ENCODE measurements at regions not wholly inside any gene's neighbourhood (a gene's known extent, or its start where the extent isn't known, plus 50 kb on each side); places are given as distances from the start of the nearest gene placed in this dataset.

DNA sequence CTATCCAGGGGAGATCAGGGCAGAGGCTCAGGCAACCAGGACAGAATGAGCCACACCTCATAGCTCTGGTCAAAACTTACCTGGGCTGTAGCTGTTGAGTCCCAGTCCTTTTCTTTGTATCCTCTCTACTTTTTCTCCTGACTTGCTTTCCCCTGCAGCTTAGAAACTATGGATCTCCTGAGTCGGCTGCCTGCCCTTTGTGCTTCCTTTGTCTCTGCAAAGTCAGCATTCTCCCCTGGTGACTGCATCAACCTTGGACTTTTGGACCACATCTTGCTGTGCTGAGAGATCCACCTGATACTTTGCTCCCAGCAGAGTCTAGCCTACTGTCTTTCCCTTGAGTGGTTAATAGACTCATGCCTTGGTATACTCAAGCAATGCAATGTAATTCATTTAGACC lies 353.3 kb downstream of the SIPA1L2 start:
- TF ChIP-seq EP300 (IDR thresholded peaks at IDR 0.05; ENCODE audit: borderline replicate concordance) (no peak), TCF12 (IDR thresholded peaks at IDR 0.05; ENCODE audit: low read depth) (no peak)
- TF ChIP-seq, protein P1, sequence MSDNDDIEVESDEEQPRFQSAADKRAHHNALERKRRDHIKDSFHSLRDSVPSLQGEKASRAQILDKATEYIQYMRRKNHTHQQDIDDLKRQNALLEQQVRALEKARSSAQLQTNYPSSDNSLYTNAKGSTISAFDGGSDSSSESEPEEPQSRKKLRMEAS (IDR thresholded peaks at IDR 0.05), result no peak

DNA sequence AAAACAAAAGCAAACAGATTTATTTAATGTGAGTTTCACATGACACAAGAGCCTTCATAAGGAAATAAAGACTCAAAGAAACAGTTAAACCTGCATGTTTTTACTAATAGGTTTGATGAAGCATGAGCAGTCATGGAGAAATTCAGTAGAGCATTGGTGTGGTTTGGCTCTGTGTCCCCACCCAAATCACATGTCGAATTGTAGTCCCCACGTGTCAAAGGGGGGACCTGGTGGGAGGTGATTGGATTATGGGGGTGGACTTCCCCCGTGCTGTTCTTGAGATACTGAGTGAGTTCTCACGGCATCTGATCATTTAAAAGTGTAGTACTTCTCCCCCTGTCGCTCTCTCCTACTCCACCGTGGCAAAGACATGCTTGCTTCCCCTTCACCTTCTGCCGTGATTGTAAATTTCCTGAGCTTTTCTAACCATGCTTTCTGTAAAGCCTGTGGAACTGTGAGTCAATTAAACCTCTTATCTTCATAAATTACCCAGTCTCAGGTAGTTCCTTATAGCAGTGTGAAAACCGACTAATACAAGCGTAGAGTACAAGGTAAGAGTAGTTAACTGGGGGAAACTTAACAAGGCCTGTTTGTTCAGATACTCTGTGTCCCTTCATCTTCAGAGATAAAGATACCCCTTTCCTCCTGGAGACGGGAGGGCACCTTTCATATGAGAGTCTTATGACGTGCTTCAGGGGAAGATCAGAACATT lies 354.8 kb downstream of the SIPA1L2 start:
- TF ChIP-seq TEAD4 (IDR thresholded peaks at IDR 0.05), result no peak
- TF ChIP-seq NFIC (IDR thresholded peaks at IDR 0.05), result no peak
- TF ChIP-seq RAD21 (IDR thresholded peaks at IDR 0.05; ENCODE audit: low read depth), result no peak
- TF ChIP-seq, protein P1 (IDR thresholded peaks at IDR 0.05), result no peak
- TF ChIP-seq CEBPB (IDR thresholded peaks at IDR 0.05), result no peak
- no peak for TF ChIP-seq TAF1 (IDR thresholded peaks at IDR 0.05; ENCODE audit: low read depth)
- no peak for TF ChIP-seq YY1 (IDR thresholded peaks at IDR 0.05; ENCODE audit: low read depth)
- no peak for TF ChIP-seq FOXM1 (IDR thresholded peaks at IDR 0.05; ENCODE audit: borderline replicate concordance, low read depth)
- no peak for TF ChIP-seq ZBTB7A (IDR thresholded peaks at IDR 0.05; ENCODE audit: low read depth)
- TF ChIP-seq, protein P2, sequence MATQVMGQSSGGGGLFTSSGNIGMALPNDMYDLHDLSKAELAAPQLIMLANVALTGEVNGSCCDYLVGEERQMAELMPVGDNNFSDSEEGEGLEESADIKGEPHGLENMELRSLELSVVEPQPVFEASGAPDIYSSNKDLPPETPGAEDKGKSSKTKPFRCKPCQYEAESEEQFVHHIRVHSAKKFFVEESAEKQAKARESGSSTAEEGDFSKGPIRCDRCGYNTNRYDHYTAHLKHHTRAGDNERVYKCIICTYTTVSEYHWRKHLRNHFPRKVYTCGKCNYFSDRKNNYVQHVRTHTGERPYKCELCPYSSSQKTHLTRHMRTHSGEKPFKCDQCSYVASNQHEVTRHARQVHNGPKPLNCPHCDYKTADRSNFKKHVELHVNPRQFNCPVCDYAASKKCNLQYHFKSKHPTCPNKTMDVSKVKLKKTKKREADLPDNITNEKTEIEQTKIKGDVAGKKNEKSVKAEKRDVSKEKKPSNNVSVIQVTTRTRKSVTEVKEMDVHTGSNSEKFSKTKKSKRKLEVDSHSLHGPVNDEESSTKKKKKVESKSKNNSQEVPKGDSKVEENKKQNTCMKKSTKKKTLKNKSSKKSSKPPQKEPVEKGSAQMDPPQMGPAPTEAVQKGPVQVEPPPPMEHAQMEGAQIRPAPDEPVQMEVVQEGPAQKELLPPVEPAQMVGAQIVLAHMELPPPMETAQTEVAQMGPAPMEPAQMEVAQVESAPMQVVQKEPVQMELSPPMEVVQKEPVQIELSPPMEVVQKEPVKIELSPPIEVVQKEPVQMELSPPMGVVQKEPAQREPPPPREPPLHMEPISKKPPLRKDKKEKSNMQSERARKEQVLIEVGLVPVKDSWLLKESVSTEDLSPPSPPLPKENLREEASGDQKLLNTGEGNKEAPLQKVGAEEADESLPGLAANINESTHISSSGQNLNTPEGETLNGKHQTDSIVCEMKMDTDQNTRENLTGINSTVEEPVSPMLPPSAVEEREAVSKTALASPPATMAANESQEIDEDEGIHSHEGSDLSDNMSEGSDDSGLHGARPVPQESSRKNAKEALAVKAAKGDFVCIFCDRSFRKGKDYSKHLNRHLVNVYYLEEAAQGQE (IDR thresholded peaks at IDR 0.05; ENCODE audit: low read depth), result no peak
- no peak for TF ChIP-seq CREB1 (IDR thresholded peaks at IDR 0.05; ENCODE audit: low read depth)
- no peak for TF ChIP-seq EP300 (IDR thresholded peaks at IDR 0.05; ENCODE audit: borderline replicate concordance)
- TF ChIP-seq, protein P3, sequence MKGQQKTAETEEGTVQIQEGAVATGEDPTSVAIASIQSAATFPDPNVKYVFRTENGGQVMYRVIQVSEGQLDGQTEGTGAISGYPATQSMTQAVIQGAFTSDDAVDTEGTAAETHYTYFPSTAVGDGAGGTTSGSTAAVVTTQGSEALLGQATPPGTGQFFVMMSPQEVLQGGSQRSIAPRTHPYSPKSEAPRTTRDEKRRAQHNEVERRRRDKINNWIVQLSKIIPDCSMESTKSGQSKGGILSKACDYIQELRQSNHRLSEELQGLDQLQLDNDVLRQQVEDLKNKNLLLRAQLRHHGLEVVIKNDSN (IDR thresholded peaks at IDR 0.05), result no peak

DNA sequence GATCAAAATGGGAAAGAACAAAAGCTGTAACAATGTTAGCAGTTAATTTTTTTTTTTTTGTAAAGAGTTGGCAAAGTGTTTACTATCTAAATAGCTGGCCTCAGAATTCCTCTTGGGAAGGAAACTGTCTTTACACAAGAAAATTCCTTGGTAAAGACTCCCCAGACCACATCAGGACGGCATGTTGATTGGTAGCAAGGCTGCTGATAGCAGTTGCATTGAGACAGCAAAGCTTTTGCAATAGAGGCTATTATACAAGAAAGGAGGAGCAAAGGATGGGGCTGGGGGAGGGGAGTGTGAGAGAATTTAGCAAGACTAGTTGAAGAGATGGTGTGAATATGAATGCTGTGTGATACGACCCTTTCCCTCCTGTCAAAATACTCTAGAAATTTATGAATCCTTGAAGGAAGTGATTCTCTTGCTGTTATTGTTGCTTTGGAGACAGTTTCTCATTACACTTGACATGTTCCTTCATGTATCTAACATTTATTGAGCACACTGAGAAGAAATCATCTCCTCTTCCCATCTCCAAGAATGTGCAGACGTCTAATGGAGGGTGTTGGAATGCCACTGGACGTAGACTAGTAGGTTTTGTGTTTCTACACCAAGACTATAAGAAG lies 355.6 kb downstream of the SIPA1L2 start:
- TF ChIP-seq CEBPB (IDR thresholded peaks at IDR 0.05) (no peak), TCF12 (IDR thresholded peaks at IDR 0.05; ENCODE audit: low read depth) (no peak), FOXM1 (IDR thresholded peaks at IDR 0.05; ENCODE audit: borderline replicate concordance, low read depth) (no peak), EP300 (IDR thresholded peaks at IDR 0.05; ENCODE audit: borderline replicate concordance) (no peak), TEAD4 (IDR thresholded peaks at IDR 0.05) (no peak), YY1 (IDR thresholded peaks at IDR 0.05; ENCODE audit: low read depth) (no peak)
- TF ChIP-seq, protein P3 (IDR thresholded peaks at IDR 0.05), result no peak
- TF ChIP-seq, protein P1 (IDR thresholded peaks at IDR 0.05), result no peak

DNA sequence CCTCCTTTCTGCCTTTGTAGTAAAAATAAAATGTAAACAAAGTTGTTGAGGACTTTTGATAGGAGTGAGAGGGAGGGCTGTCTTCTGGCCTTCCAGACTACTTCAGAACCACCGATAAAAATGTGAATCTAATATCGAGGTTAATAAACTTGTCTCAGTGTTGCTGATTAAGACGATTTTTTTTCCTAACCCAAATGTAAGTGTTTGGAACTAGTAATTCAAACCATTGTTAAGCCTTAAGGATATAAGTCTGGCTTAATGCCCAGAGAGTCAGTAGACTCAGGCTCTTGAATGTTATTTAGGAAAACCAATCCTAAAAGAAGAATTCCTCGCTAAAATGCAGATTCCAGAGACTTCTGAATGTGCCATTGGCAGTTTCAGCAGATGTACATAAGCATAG lies 356.9 kb downstream of the SIPA1L2 start:
- TF ChIP-seq RAD21 (IDR thresholded peaks at IDR 0.05; ENCODE audit: low read depth) (no peak), TEAD4 (IDR thresholded peaks at IDR 0.05) (no peak), CREB1 (IDR thresholded peaks at IDR 0.05; ENCODE audit: low read depth) (no peak)

DNA sequence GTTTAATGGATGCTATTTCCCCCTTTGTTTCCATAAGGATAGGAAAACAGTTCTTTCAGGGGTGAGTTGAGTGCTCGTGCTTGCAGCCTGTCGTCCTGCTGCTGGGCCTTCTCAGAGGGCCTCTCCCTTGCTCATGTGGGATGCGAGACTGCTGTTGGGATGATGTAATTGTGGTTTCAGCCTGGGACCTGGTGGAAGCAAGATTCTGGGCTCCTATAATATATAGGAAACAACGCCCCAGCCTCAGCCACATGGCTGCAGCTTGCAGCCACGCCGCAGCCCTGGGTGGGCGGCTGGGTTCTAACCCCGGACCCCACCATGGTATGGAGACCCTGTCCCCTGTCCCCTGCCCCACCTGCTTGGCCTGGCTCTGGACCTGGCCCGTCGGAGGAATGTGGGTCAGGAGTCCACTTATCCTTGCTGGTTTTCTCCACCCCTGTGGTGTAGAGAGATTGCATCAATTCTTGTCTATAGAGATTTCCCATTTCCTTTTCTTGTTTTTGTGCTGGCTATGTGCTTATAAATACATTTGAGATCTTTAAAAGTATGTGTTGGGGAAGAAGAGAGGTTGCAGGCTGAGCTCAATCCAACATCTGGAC lies 357.8 kb downstream of the SIPA1L2 start:
- TF ChIP-seq, protein P3 (IDR thresholded peaks at IDR 0.05), result no peak
- TF ChIP-seq EGR1 (IDR thresholded peaks at IDR 0.05), result no peak
- no peak for TF ChIP-seq EP300 (IDR thresholded peaks at IDR 0.05; ENCODE audit: borderline replicate concordance)
- no peak for TF ChIP-seq CREB1 (IDR thresholded peaks at IDR 0.05; ENCODE audit: low read depth)
- TF ChIP-seq TAF1 (IDR thresholded peaks at IDR 0.05; ENCODE audit: low read depth), result no peak

DNA sequence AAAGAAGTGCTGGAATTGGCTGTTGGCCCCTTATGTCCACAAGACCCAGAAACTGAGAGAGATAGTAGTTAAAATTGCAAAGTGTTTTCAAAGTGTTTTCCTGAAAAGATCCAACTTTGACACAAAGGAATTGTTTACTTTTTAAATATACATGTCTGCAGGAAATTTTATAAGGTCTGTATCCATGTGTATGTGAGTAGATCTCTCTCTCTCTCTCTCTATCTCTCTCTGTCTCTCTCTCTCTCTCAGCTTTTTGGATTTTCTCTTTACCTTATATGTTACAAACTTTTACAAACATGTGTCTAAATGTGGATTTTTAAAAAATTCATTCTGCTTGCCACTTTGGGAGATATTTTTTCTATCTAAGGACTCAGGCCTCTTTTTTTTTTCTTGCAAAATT lies 358.6 kb downstream of the SIPA1L2 start:
- no peak for TF ChIP-seq NFIC (IDR thresholded peaks at IDR 0.05)
- no peak for TF ChIP-seq CREB1 (IDR thresholded peaks at IDR 0.05; ENCODE audit: low read depth)
- TF ChIP-seq, protein P1 (IDR thresholded peaks at IDR 0.05), result no peak
- TF ChIP-seq RAD21 (IDR thresholded peaks at IDR 0.05; ENCODE audit: low read depth), result no peak
- TF ChIP-seq, protein P2 (IDR thresholded peaks at IDR 0.05; ENCODE audit: low read depth), result no peak
- no peak for TF ChIP-seq TEAD4 (IDR thresholded peaks at IDR 0.05)
- TF ChIP-seq FOXM1 (IDR thresholded peaks at IDR 0.05; ENCODE audit: borderline replicate concordance, low read depth), result no peak
- TF ChIP-seq ZBTB7A (IDR thresholded peaks at IDR 0.05; ENCODE audit: low read depth), result no peak
- TF ChIP-seq, protein P3 (IDR thresholded peaks at IDR 0.05), result no peak
- no peak for TF ChIP-seq CEBPB (IDR thresholded peaks at IDR 0.05)
- no peak for TF ChIP-seq EGR1 (IDR thresholded peaks at IDR 0.05)
- no peak for TF ChIP-seq YY1 (IDR thresholded peaks at IDR 0.05; ENCODE audit: low read depth)
- TF ChIP-seq EP300 (IDR thresholded peaks at IDR 0.05; ENCODE audit: borderline replicate concordance), result no peak
- no peak for TF ChIP-seq TCF12 (IDR thresholded peaks at IDR 0.05; ENCODE audit: low read depth)
- no peak for TF ChIP-seq TAF1 (IDR thresholded peaks at IDR 0.05; ENCODE audit: low read depth)
